ENCODE measurements at regions not wholly inside any gene's neighbourhood (a gene's known extent, or its start where the extent isn't known, plus 50 kb on each side); places are given as distances from the start of the nearest gene placed in this dataset.

GRCh38 chr2:455015-455705 is 167.3 kb upstream of the ALKAL2 start:
- no peak for TF ChIP-seq CTCF (IDR thresholded peaks at IDR 0.05; ENCODE audit: low read depth, low read length, missing control alignments)
- DNase-seq (ENCODE audit: low read depth): no peak
- H3K4me3 ChIP-seq (ENCODE audit: low read depth, low read length): no peak overlapping the region

- no peak overlapping the region for H3K4me3 ChIP-seq (ENCODE audit: low read depth, low read length)
- TF ChIP-seq CTCF (IDR thresholded peaks at IDR 0.05; ENCODE audit: low read depth, low read length, missing control alignments): no peak
- no peak for DNase-seq (ENCODE audit: low read depth)
Observed at GRCh38 chr2:453132-453531, 165.2 kb upstream of the ALKAL2 start.

- DNase-seq (ENCODE audit: low read depth): no peak
- no peak overlapping the region for H3K4me3 ChIP-seq (ENCODE audit: low read depth, low read length)
- no peak for TF ChIP-seq CTCF (IDR thresholded peaks at IDR 0.05; ENCODE audit: low read depth, low read length, missing control alignments)
Observed at GRCh38 chr2:451495-451894, 163.6 kb upstream of the ALKAL2 start.

- no peak overlapping the region for H3K4me3 ChIP-seq (ENCODE audit: low read depth, low read length)
- no peak for TF ChIP-seq CTCF (IDR thresholded peaks at IDR 0.05; ENCODE audit: low read depth, low read length, missing control alignments)
- no peak for DNase-seq (ENCODE audit: low read depth)
Observed at GRCh38 chr2:449246-450067, 161.6 kb upstream of the ALKAL2 start.

GRCh38 chr2:447902-448665 is 160.2 kb upstream of the ALKAL2 start:
- no peak for DNase-seq (ENCODE audit: low read depth)
- no peak for TF ChIP-seq CTCF (IDR thresholded peaks at IDR 0.05; ENCODE audit: low read depth, low read length, missing control alignments)

GRCh38 chr2:446963-447530 is 159.2 kb upstream of the ALKAL2 start:
- H3K4me3 ChIP-seq (ENCODE audit: low read depth, low read length): no peak overlapping the region
- DNase-seq (ENCODE audit: low read depth): no peak
- TF ChIP-seq CTCF (IDR thresholded peaks at IDR 0.05; ENCODE audit: low read depth, low read length, missing control alignments): no peak

More at GRCh38 chr2:447902-448665, 160.2 kb upstream of the ALKAL2 start:
- H3K4me3 ChIP-seq (ENCODE audit: low read depth, low read length): no peak overlapping the region

All from GM12864 (cell line).